Upper lobe of left lung (tissue), 4 donors: ENCODE measurements at regions not wholly inside any gene's neighbourhood (a gene's known extent, or its start where the extent isn't known, plus 50 kb on each side); places are given as distances from the start of the nearest gene placed in this dataset.

Experiments used
- CTCF ChIP-seq, 6 experiments: fragments of 450-650 bp in 4 of 6; fragments of 200-600 bp in 2 of 6; sonication (generic) in 2 of 6; IDR thresholded peaks; one replicate each; pipeline ENCODE4 v1.5.1; 2016 to 2019; ENCODE audit warnings: antibody characterized with exemption in 6 of 6
- EP300 ChIP-seq, 4 donors: sonication (generic); formaldehyde crosslinking; IDR thresholded peaks; one replicate each; pipeline ENCODE4 v1.5.1; 2017; ENCODE audit warnings: antibody characterized with exemption in 4 of 4, control low read depth in 2 of 4
- POLR2A ChIP-seq, 4 donors: fragments of 450-650 bp; IDR thresholded peaks; one replicate each; pipeline ENCODE4 v1.5.1; 2016 to 2017; ENCODE audit warnings: antibody characterized with exemption in 4 of 4, mild to moderate bottlenecking in 2 of 4
- POLR2AphosphoS5 ChIP-seq, 2 donors: sonication (generic); formaldehyde crosslinking; IDR thresholded peaks; one replicate each; pipeline ENCODE4 v1.5.1; 2017; ENCODE audit warnings: antibody characterized with exemption in 2 of 2

- TF ChIP-seq POLR2AphosphoS5 (IDR thresholded peaks at IDR 0.05): no peak
- TF ChIP-seq CTCF (IDR thresholded peaks at IDR 0.05): no peak
- TF ChIP-seq POLR2A (IDR thresholded peaks at IDR 0.05): no peak
- no peak for TF ChIP-seq EP300 (IDR thresholded peaks at IDR 0.05)
These were observed 510.6 kb downstream of the PRR16 start for GRCh38 chr5:120974690-120975089.
